HUDEP-2 (cell line): ENCODE measurements at regions not wholly inside any gene's neighbourhood (a gene's known extent, or its start where the extent isn't known, plus 50 kb on each side); places are given as distances from the start of the nearest gene placed in this dataset.
"Not testable (repeated sequence)": the region's sequence is repeated elsewhere in the genome, so short reads cannot be mapped to it uniquely, and the experiment has no call there.

ENCODE experiments used
- DNase-seq, 76 experiments: peaks; one replicate each; lab custom pipeline; 2025; ENCODE audit not compliant: unreplicated experiment in 76 of 76; lab: John Stamatoyannopoulos, UW

- no peak for DNase-seq
These were observed 104.9 kb upstream of the C14orf180 start for GRCh38 chr14:104474495-104475213.

- DNase-seq, result no peak
These were observed 104.3 kb upstream of the C14orf180 start for GRCh38 chr14:104475256-104475655.

DNA sequence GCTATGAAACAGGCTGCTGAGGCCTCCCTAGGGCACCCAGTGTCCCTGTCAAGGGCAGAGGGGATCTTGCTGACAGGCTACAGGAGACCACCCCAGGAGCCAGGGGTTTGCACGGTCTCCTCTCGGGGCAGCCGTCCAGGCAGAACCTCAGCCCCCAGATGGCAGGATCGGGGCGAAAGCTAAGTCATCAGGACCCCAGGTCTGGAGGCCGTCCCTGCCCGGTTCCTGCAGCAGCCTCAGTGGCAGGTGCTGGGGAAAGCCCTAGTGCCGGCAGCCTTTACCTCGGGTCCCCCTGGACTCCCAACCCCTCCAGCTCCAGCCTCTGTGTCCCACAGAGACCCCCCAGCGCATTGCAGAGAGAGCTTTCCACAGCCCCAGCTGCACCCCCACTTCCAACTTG is 103.8 kb upstream of the C14orf180 start:
- no peak for DNase-seq

DNA sequence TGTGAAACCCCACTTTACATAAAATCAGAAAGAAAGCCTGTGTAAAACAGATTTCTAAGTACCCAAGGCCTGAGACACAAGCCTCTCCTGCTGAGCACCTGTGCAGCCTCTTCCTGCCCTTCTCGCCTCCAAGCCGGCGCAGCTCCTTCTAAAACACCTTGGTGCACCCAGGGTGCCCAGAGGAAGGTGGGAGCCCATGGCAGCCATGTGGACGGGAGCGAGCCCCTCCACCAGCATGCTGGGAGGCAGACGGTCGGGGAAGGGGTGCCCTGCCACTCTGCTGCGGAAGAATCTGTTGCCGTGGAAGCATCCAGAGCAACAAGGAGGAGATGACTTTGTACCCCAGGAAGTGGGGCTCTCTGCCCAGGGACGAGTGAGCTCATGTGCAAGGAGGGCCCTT is 103.1 kb upstream of the C14orf180 start:
- DNase-seq, result no peak

GRCh38 chr14:104477117-104477623 is 102.4 kb upstream of the C14orf180 start:
- DNase-seq, result no peak

DNA sequence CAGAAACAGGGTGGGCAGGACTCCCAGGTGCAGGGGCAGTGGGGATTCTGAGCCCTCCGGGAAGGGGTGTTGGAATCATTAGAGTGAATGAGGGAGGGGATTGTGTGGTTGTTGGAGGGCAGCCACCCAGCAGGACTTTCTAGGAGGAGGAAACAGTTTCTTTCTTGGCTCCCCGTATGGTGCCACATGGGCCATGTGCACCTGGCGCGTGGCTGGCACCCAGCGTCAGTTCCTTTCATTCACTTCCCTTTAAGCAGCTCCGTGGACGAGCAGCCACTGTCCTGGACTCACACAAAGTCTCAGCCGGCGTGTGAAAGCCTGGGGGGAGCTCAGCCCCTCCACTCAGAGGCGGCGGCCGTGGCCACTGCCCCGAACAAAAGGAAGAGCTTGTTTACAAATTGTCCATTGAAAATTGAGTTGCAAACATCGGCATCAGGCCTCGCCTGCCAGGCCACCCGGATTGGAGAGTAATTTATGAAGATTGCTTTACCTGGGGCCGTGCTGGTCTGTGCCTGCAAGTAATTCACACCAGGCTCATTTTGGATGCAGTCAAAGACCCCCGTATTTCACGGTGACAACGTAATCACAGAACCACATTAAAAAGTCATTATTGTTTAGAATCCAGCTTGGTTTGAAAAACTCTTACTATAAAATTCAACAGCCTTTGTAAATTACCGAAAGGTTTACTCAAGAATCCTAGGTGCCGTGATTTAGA is 101.7 kb upstream of the C14orf180 start:
- no peak for DNase-seq

GRCh38 chr14:104478656-104479055 is 100.9 kb upstream of the C14orf180 start:
- DNase-seq, result no peak

GRCh38 chr14:104479901-104480300 is 99.7 kb upstream of the C14orf180 start:
- no peak for DNase-seq

- DNase-seq, result no peak
These were observed 98.2 kb upstream of the C14orf180 start for GRCh38 chr14:104481323-104481722.

DNA sequence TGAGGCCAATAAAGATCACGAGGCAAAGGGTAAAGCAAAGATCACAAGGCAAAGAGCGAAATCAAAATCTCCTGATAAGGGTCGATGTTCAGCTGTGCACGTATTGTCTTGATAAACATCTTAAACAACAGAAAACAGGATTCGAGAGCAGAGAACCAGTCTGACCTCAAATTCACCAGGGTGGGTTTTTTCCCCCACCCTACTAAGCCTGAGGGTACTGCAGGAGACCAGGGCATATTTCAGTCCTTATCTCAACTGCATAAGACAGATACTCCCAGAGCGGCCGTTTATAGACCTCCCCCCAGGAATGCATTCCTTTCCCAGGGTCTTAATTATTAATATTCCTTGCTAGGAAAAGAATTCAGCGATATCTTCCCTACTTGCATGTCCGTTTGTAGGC is 97.5 kb upstream of the C14orf180 start:
- DNase-seq, result not testable (repeated sequence)

GRCh38 chr14:104486222-104486923 is 93.2 kb upstream of the C14orf180 start:
- no peak for DNase-seq

- no peak for DNase-seq
These were observed 85.1 kb upstream of the C14orf180 start for GRCh38 chr14:104494483-104494882.

DNA sequence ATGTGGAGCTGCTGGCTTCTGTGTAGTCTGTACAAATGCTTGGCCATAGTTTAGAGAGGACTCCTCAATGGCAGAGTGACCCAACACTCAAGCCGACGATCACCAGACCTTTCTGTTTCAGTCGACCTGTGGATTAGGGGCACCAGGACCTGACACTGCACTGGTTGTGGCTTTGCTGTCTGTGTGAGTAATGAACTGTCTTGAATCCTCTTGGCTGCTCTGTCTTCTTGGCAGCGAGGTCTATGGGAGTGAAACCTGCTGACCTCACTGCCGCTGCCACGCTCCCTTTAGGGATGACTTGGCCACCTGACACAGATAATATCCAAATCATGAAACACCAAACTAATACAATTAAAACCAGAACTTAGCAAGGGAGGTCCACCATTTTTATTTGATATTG is 83.5 kb upstream of the C14orf180 start:
- DNase-seq, result no peak

- DNase-seq, result no peak
These were observed 79.5 kb upstream of the C14orf180 start for GRCh38 chr14:104499784-104500760.

DNA sequence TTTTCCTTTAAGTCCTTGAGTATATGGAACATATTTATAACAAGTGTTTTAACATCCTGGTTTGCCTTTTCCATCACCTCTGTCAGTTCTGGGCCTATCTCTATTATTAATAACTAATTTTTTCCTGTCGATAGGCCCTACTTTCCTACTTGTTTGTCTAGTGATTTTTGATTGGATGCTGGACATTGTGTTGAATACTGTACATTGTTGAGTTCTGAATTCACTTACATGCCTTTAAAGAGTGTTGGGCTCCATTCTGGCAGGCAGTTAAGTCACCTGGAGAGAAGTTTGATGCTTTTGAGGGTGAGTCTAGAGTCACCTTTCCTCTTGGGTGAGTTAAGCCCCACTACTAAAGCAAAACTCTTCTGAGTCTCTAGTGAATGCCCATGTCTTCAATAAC is 77.5 kb upstream of the C14orf180 start:
- no peak for DNase-seq

DNA sequence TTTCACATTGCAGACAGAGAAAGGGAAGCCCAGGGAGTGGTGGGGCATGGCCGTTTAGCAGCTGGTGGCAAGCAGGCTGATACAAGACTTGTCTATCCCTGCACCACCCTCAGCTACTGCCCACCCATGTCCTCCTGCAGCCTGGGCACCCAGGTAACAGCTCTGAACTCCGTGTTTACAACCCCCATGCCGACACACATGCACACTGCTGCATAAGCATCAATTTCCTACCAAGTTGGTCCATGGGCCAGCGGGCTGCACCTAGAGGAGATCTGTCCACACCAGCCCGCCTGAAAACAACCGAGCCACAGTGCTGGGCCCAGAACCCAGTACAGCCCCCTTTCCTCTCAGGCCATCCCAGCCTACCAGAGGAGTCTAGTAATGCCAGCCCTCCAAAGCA is 75.9 kb upstream of the C14orf180 start:
- no peak for DNase-seq

GRCh38 chr14:104504172-104504735 is 75.3 kb upstream of the C14orf180 start:
- DNase-seq, result no peak

- no peak for DNase-seq
These were observed 74.2 kb upstream of the C14orf180 start for GRCh38 chr14:104505085-104506074.
